GM19467 (cell line): ENCODE measurements at regions not wholly inside any gene's neighbourhood (a gene's known extent, or its start where the extent isn't known, plus 50 kb on each side); places are given as distances from the start of the nearest gene placed in this dataset.
"Not testable (repeated sequence)": the region's sequence is repeated elsewhere in the genome, so short reads cannot be mapped to it uniquely, and the experiment has no call there.

Source experiments
- ATAC-seq: cut with Tn5 transposase; IDR thresholded peaks from one replicate; pipeline ENCODE4 v1.9.1; 2021; ENCODE audit warnings: mild to moderate bottlenecking, moderate library complexity; ENCODE audit not compliant: unreplicated experiment

GRCh38 chr9:62874213-62874612 lies 1684.4 kb downstream of the SPATA31A7 start:
- ATAC-seq, result not testable (repeated sequence)

- ATAC-seq, result not testable (repeated sequence)
Observed at GRCh38 chr9:62874745-62875599, 1685.1 kb downstream of the SPATA31A7 start.

DNA sequence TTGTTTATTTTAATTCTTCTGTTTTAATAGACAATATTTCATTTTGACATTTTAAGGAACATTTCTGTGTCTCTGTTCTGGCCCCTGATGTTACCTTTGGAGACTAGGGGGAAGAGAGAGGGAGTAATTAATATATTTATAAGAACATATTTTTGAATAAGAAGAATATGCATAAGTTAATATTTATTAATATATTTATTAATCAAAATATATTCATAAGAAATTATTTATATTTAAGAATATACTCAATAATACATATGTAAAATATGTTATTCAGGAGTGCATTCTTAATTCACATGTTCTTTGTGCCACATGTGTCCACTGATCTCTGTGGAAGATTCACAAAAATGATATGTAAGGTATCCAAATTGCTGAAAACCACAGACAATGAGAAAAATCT lies 1687.7 kb downstream of the SPATA31A7 start:
- ATAC-seq, result not testable (repeated sequence)

- ATAC-seq, result not testable (repeated sequence)
Observed at GRCh38 chr9:62877987-62878386, 1688.2 kb downstream of the SPATA31A7 start.

GRCh38 chr9:62880453-62880852 lies 1690.6 kb downstream of the SPATA31A7 start:
- not testable (repeated sequence) for ATAC-seq

GRCh38 chr9:62880971-62881370 lies 1691.1 kb downstream of the SPATA31A7 start:
- ATAC-seq, result not testable (repeated sequence)

GRCh38 chr9:62881811-62882210 lies 1692.0 kb downstream of the SPATA31A7 start:
- ATAC-seq, result not testable (repeated sequence)

GRCh38 chr9:62882717-62883116 lies 1692.9 kb downstream of the SPATA31A7 start:
- not testable (repeated sequence) for ATAC-seq

DNA sequence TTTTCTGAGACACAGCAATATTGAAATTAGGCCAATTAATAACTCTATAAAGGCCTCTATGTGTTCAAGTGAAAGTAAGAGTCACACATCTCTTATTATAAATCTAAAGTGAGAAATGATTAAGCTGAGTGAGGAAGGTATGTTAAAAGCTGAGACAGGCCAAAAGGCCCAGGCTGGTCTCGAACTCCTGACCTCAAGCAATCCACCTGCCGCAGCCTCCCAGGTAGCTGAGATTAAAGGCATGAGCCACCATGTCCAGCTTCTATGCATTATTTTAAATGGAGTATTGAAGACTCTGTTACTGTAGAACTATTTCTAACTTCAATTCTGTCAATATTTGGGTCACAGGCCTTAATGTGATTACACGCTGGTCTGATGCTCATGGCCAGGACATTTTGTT lies 1706.9 kb downstream of the SPATA31A7 start:
- not testable (repeated sequence) for ATAC-seq

DNA sequence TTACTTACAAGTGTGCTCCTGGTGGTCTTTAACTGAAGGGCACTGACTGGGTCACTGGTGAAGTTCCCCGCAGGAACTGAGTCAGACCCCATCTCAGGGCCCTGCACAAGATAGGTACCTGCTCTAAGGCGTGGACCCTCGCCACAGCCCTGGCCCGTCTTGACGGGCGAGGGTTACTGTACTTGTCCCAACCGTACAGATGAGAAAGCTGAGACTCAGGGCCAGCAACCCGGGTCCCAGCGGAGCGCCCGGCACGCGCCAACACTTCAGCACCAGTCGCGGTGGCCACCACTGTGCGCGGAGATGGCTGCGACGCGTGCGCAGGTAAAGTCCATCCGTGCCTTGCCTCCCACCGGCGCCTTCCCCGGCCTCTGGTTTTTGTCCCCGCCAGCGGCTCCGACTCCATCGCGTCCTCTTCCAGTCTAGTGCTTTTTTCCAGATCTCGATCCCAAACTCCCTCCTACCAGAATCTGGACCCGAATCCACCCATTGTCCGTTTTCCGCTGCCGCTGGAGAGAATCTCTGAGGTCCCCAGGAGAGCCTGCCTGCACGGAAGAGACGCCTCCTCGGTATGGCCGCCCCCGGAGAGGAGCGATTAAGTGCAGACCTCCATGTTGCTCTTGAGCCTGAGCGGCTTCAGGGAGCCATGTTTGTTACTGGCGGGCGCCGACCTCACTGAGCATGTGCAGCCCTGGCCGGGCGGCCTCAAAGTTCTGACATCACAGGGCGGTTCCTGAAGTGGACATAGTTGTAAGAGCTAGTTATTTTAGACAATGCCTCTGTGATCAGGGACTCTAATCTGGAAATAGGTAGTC lies 1707.8 kb downstream of the SPATA31A7 start:
- not testable (repeated sequence) for ATAC-seq

DNA sequence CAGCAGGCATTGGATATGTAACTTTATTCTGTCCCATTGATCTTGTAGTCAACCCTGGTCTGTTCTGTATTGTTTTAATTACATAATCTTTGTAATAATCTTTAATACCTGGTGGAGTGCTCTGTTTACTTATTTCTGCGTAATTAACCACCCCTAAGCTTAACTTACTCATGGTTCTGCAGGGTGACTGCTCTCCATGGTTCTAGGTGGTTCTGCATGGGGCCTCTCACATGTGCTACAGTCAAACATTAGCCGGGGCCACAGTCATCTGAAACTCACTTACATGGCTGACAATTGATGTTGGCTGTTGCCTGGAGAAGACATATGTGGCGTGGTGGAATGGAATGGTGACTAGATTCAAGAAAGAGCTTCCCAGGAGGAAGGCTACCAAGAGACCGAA lies 1709.8 kb downstream of the SPATA31A7 start:
- not testable (repeated sequence) for ATAC-seq

DNA sequence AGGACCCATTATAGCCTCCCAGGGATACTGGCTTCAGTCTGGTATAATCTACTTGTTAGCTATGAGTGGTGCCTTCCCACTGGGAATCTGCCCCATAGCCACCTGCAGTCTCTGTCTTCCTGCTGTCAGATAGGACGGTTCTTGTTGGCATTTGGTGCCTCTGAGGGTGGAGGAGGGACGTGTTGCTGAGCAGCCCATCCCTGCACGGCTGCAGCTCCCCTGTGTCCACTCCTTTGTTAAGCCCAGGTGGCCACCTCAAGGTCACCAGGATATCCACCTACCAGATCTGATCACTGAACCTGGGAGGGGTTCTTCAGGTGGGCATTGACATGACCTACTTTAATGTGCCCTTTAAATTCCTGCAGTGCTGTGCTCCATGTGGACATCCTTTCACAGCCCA lies 1714.2 kb downstream of the SPATA31A7 start:
- ATAC-seq, result not testable (repeated sequence)

DNA sequence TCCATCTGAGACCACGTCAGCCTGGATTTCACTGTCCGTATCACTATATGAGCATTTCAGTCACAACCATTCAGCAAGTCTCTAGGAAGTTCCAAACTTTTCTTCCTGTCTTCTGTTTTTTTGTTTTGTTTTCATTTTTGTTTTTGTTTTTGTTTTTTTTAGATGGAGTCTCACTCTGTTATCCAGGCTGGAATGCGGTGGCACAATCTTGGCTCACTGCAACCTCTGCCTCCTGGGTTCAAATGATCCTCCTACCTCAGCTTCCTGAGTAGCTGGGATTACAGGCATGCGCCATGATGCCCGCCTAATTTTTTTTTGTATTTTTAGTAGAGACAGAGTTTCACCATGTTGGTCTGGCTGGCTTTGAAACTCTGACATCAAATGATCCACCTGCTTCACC lies 1715.9 kb downstream of the SPATA31A7 start:
- ATAC-seq, result not testable (repeated sequence)

- ATAC-seq, result not testable (repeated sequence)
Observed at GRCh38 chr9:62907866-62908265, 1718.0 kb downstream of the SPATA31A7 start.

GRCh38 chr9:62908271-62908670 lies 1718.4 kb downstream of the SPATA31A7 start:
- not testable (repeated sequence) for ATAC-seq

DNA sequence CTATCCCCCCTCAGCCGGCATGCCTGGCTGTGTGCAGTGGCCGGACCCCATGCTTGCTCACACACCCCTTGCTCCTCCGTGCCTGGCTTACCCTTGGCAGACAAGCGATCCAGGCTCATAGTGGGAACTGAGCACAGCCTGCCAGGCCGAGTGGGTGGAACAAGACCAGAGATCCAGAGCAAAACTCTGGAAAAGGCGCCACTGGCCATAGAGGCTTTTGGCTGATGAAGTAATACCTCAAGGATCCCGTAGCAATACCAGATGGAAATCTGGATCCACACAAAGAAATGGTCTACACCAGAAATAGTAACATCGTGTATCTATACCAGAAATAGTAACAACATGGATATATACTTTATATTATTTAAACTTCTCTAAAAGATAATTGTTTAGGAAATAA lies 1719.6 kb downstream of the SPATA31A7 start:
- ATAC-seq, result not testable (repeated sequence)

GRCh38 chr9:62912278-62912677 lies 1722.4 kb downstream of the SPATA31A7 start:
- ATAC-seq, result not testable (repeated sequence)

DNA sequence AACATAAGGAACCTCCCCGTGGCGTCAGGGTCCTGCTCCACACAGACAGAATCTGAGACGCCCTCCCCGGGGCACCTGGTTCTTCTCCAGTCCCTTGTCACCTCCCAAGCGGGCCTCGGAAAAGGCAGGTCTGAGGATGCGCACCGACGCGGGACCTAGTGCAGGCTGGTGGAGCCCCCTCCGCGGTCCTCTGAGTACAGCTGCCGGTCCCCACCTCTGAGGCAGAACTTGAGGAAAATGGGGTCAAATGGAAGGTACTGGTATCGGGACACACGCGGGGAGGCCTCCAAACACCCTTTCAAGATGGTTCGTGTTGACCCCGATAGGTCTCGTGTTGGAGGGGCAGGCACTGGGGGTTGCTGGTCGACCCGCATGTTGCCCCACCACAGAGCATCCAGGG lies 1725.3 kb downstream of the SPATA31A7 start:
- not testable (repeated sequence) for ATAC-seq

DNA sequence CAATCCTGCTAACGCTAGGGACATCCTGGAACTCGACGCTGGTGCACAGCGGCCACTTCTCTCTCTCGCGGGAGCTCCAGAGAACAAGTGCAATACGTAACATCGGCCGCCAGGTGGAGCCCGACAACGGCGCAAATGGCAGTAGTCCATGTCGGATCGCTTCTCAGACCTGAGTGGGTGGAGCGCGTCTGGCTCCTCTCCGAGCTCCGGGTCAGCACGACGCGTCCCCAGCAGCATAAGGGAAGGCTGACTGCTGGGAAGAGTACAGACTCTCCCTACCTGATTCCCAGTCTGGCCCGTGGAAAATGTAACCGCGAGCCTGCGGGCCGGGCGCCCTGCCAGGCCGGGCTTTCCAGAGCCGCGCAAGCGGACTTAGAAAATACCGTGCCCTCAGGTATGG lies 1725.8 kb downstream of the SPATA31A7 start:
- ATAC-seq, result peak; percentile 98

GRCh38 chr9:62918648-62919385 lies 1729.0 kb downstream of the SPATA31A7 start:
- not testable (repeated sequence) for ATAC-seq

DNA sequence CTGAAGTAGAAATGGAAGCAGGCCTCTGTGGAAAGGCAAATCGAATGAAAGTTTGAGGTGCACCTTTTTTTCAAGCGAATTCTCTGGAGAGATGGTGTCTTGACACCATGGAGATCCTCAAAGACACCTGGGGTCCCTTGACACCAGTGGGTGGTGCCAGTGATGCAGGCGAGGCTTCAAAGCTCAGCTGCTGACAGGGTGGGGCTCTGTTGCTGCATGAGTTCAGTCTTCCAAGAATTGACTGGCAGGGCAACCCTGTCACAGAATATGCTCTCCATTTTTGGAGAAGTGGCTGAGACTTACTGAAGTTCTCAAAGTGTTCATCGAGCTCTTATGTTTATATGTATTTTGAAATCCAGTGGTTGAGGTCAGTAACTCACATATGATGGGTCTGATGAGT lies 1741.6 kb downstream of the SPATA31A7 start:
- ATAC-seq, result not testable (repeated sequence)
